Pancreas (tissue), 10 donors: ENCODE measurements at regions not wholly inside any gene's neighbourhood (a gene's known extent, or its start where the extent isn't known, plus 50 kb on each side); places are given as distances from the start of the nearest gene placed in this dataset.

Source experiments
- ATAC-seq, 4 donors: fragments of 200-7000 bp; cut with Tn5 transposase; one replicate each; pipeline versions ENCODE4 v1.8.0 to v1.9.1; 2020; ENCODE audit warnings: mild to moderate bottlenecking in 4 of 4, moderate library complexity in 4 of 4
- DNase-seq, 6 donors: peaks; one replicate each; pipeline ENCODE4 v3.0.0-alpha.2; 2020
- FAIRE-seq: peaks from 2 replicates; lab custom pipeline; 2012; peaks lifted over from hg19 to GRCh38; lab: Jason Lieb, UNC
- H3K27ac ChIP-seq, 4 donors: fragments of 200-600 bp; sonication (generic); 1 replicate in 3 of 4; 2 replicates in 1 of 4; pipeline versions ENCODE4 v1.5.0 to v1.8.0; 2020
- H3K27me3 ChIP-seq, 4 donors: fragments of 200-600 bp; one replicate each; pipeline ENCODE4 v1.8.0; 2021
- H3K36me3 ChIP-seq, 3 donors: fragments of 200-600 bp; sonication (generic) in 1 of 3; one replicate each; pipeline versions ENCODE4 v1.5.0 to v1.8.0; 2020 to 2021
- H3K4me1 ChIP-seq, 3 donors: fragments of 200-600 bp; one replicate each; pipeline ENCODE4 v1.8.0; 2021
- H3K4me3 ChIP-seq, 4 donors: fragments of 200-600 bp; sonication (generic) in 2 of 4; one replicate each; pipeline versions ENCODE4 v1.5.0 to v1.8.0; 2020 to 2021
- H3K9me3 ChIP-seq, 4 donors: fragments of 200-600 bp; one replicate each; pipeline ENCODE4 v1.8.0; 2021
- CTCF ChIP-seq, 4 donors: fragments of 200-600 bp; sonication (generic) in 3 of 4; IDR thresholded peaks; one replicate each; pipeline versions ENCODE4 v1.5.0 to v1.8.0; 2021; ENCODE audit warnings: antibody characterized with exemption in 4 of 4
- WGBS, 2 donors: extraction: QIAGEN DNeasy Blood & Tissue Kit; methylation state at CpG; one replicate each; pipeline ENCODE4 v1.1.7; 2013; 5-methylcytosine and 5-hydroxymethylcytosine counted together
- intact Hi-C, 3 donors: fragments of 100-400 bp; cut with DNase I; formaldehyde crosslinking; loops; one replicate each; pipeline versions ENCODE4 v1.11.1 to v1.14.2; 2022
- donor health status: healthy with polysubstance abuse.
- donor health status: DM: no; HTN: no; CAD: no; lungs with moderate emphysema.
- donor health status: DM: no; HTN: no; CAD: no.
- donor health status: control.
- donor health status: control.
- donor health status: Bipolar disorder and iron deficiency.
- donor health status: DM: yes; HTN: yes; CAD: no.
- donor health status: DM: no; HTN: no; CAD: no.
- donor health status: DM: no; HTN: no; CAD: no.
- donor health status: DM: yes; HTN: yes; CAD: no.

- Histone ChIP-seq H3K27ac (no peak overlapping the region), H3K9me3 (no peaks in the 10 kb centered on the region), H3K4me1 (no peaks in the 10 kb centered on the region), H3K27me3 (no peaks in the 10 kb centered on the region), H3K36me3 (no peaks in the 10 kb centered on the region), H3K4me3 (no peak overlapping the region)
- TF ChIP-seq CTCF (IDR thresholded peaks at IDR 0.05) = no peak
- FAIRE-seq (no peak), DNase-seq (no peak), ATAC-seq (no peak)
- intact Hi-C loops = no loop called here
- WGBS, 2 donors = 75 to 77% methylated on average over 9 of the region's 9 CpGs
These were observed 153.7 kb downstream of the FGF1 start for GRCh38 chr5:142531977-142532780.

GRCh38 chr5:142530904-142531303, 155.0 kb downstream of the FGF1 start:
- no peaks in the 10 kb centered on the region for H3K9me3 ChIP-seq
- intact Hi-C loops = no loop called here
- DNase-seq = no peak
- H3K27me3 ChIP-seq = no peaks in the 10 kb centered on the region
- no peak overlapping the region for H3K27ac ChIP-seq
- H3K36me3 ChIP-seq = no peaks in the 10 kb centered on the region
- no peaks in the 10 kb centered on the region for H3K4me1 ChIP-seq
- no peak for FAIRE-seq
- WGBS, 2 donors = 88% methylated on average over 4 of the region's 4 CpGs
- H3K4me3 ChIP-seq = no peak overlapping the region
- no peak for TF ChIP-seq CTCF (IDR thresholded peaks at IDR 0.05)
- ATAC-seq = no peak

DNA sequence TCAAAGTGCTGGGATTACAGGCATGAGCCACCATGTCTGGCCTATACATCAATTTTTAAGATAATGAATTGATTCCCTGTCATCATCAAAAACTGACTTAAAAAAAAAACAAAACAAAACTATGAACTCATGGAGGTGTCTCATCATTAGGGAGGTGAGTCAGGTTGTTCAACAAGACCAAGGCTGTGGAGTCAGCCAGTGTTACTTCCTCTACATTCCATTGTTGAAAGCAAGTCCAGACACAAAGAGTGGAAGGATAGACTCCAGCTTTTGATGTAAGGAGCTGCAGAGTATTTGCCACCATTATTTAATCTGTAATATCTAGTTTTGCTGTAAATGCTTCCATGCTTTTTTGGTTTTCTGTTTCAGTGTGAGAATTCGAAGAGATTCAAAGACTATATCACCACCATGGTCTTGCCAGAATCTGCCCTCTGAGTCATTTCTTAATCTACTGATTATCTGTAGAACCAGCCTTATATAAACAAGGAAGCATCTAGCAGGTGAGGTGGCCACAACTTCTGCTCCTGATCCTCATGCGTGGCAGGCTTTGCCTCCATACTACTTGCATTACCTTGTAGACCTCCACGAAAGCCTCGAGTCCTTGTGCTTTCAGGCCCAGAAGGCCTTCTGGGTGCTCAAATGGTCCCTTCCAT, 156.1 kb downstream of the FGF1 start:
- Histone ChIP-seq H3K9me3 (no peaks in the 10 kb centered on the region), H3K27me3 (peaks cover 0 to 7% (median under 1%) of the 10 kb centered on the region in 4 donors), H3K36me3 (no peaks in the 10 kb centered on the region), H3K27ac (no peak overlapping the region), H3K4me3 (no peak overlapping the region), H3K4me1 (no peaks in the 10 kb centered on the region)
- 74 to 83% methylated on average over 4 of the region's 4 CpGs for WGBS, 2 donors
- TF ChIP-seq CTCF (IDR thresholded peaks at IDR 0.05) = no peak
- ATAC-seq (peak in 3 of 4 donors; percentile 41 to 51 (median 46)), FAIRE-seq (no peak), DNase-seq (no peak)
- intact Hi-C loops = no loop called here

DNA sequence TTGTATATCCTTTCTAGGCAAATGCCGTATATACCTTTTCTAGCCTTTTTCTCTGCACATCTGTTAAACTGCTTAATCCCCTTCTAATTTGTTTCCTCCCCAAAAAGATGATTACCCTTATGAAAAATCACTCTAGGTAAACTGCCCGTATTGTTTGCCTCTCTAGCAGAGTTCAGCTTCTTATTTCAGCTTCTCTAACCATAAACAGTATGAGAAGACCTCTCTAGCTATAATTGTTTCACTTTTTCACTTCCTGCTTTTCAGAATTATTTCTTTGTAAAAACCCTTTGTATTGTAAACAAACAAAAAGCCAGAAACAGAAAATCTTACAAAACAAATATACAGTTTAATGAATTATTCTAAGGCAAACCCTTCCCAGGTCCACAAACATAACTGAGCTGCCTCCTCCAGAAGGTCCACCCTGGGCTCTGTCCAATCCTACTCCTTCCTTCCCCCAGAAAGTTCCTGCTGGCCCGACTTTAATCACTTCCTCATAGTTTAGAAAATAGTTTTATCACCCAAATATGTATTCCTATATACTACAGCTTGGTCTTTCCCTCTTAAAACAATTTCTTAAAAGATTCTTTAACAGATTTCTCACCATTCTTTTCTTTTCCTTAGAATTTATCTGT, 158.1 kb downstream of the FGF1 start:
- intact Hi-C loops = no loop called here
- no peak for TF ChIP-seq CTCF (IDR thresholded peaks at IDR 0.05)
- no peak for FAIRE-seq
- H3K36me3 ChIP-seq = no peaks in the 10 kb centered on the region
- WGBS, 2 donors = 54 to 56% methylated on average over 3 of the region's 3 CpGs
- no peak overlapping the region for H3K4me3 ChIP-seq
- no peak for ATAC-seq
- H3K27me3 ChIP-seq = peaks cover 0 to 10% (median 2%) of the 10 kb centered on the region in 4 donors
- DNase-seq = no peak
- no peak overlapping the region for H3K27ac ChIP-seq
- H3K9me3 ChIP-seq = no peaks in the 10 kb centered on the region
- no peaks in the 10 kb centered on the region for H3K4me1 ChIP-seq
